Aorta (tissue), 5 donors: ENCODE measurements at regions not wholly inside any gene's neighbourhood (a gene's known extent, or its start where the extent isn't known, plus 50 kb on each side); places are given as distances from the start of the nearest gene placed in this dataset.

Experiments used
- ATAC-seq: fragments of 200-7000 bp; cut with Tn5 transposase; one replicate; pipeline ENCODE4 v1.9.1; 2022; ENCODE audit warnings: moderate library complexity; ENCODE audit not compliant: low FRiP score
- DNase-seq, 2 donors: peaks; one replicate each; pipeline ENCODE4 v3.0.0-alpha.2; 2020
- H3K27ac ChIP-seq, 2 donors: one replicate each; pipeline ENCODE4 v1.5.1; 2013; ENCODE audit warnings: low read length in 2 of 2, mild to moderate bottlenecking in 2 of 2, moderate library complexity in 2 of 2, control low read depth in 1 of 2, inconsistent platforms in 1 of 2, low read depth in 1 of 2
- H3K27me3 ChIP-seq, 2 donors: one replicate each; pipeline ENCODE4 v1.6.1; 2013; ENCODE audit warnings: control low read depth in 1 of 2, low read length in 1 of 2, mild to moderate bottlenecking in 1 of 2, moderate library complexity in 1 of 2; ENCODE audit not compliant: insufficient read depth in 2 of 2, control insufficient read depth in 1 of 2
- H3K36me3 ChIP-seq, 2 donors: one replicate each; pipeline ENCODE4 v1.6.1; 2013; ENCODE audit warnings: control low read depth in 1 of 2, low read length in 1 of 2, mild to moderate bottlenecking in 1 of 2; ENCODE audit not compliant: insufficient read depth in 2 of 2, control insufficient read depth in 1 of 2
- H3K4me1 ChIP-seq, 2 donors: one replicate each; pipeline ENCODE4 v1.6.1; 2013; ENCODE audit warnings: low read length in 2 of 2, control low read depth in 1 of 2, mild to moderate bottlenecking in 1 of 2, moderate library complexity in 1 of 2; ENCODE audit not compliant: insufficient read depth in 2 of 2, control insufficient read depth in 1 of 2
- H3K4me3 ChIP-seq, 2 donors: one replicate each; pipeline ENCODE4 v1.5.1; 2013; ENCODE audit warnings: low read length in 2 of 2, control low read depth in 1 of 2, mild to moderate bottlenecking in 1 of 2
- H3K9me3 ChIP-seq: one replicate; pipeline ENCODE4 v1.6.1; 2013; ENCODE audit warnings: mild to moderate bottlenecking, low read length; ENCODE audit not compliant: control insufficient read depth
- WGBS, 2 donors: extraction: QIAGEN DNeasy Blood & Tissue Kit; methylation state at CpG; one replicate each; pipeline ENCODE4 v1.1.7; 2013; 5-methylcytosine and 5-hydroxymethylcytosine counted together
- intact Hi-C, 2 donors: fragments of 100-400 bp; cut with DNase I; formaldehyde crosslinking; loops; one replicate each; pipeline versions ENCODE4 v1.14.2 to v1.15.0; 2022
- donor health status: healthy with polysubstance abuse.
- donor health status: Bipolar disorder and iron deficiency.
- donor health status: DM: no; HTN: no; CAD: no.
- donor health status: DM: no; HTN: no; CAD: no.
- donor health status: DM: yes; HTN: yes; CAD: no.

DNA sequence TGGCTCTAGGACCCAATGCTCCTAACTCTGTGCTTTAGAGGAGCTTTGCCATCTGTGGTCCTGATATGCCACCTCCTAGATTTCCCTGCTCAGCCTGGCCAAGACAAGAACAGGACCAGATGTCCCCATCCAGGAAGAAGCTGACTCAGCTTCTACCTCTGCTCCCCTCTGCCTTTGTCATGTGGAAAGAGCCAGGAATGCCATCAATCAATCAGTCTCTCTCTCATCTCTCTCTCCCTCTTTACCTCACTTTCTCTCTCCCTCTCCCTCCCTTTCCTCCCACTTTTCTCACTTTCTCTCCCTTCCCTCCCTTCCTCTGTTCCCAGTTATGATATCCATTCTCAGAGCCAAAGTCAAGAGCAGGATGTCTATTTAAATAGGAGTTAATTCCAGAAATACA, 892.5 kb upstream of the TMEM132C start:
- ATAC-seq: no peak
- no peak overlapping the region for H3K4me3 ChIP-seq
- intact Hi-C loops: no loop called here

GRCh38 chr12:127381043-127381668, 885.8 kb upstream of the TMEM132C start:
- 3 to 4% methylated on average over 32 to 33 of the region's 33 CpGs for WGBS, 2 donors
- Histone ChIP-seq H3K27me3 (no peaks in the 10 kb centered on the region), H3K4me3 (no peak overlapping the region), H3K27ac (no peak overlapping the region), H3K9me3 (no peaks in the 10 kb centered on the region), H3K4me1 (no peaks in the 10 kb centered on the region), H3K36me3 (no peaks in the 10 kb centered on the region)
- intact Hi-C loops: loop anchor here in 1 of 2 donors (2.0 to 10.0 kb wide), 2 partner anchors 272 to 544 kb away; no protein-coding TSS in a partner anchor
- ATAC-seq (peak; percentile 69), DNase-seq (peak in 1 of 2 donors; percentile 75)

More for the DNA sequence above, 892.5 kb upstream of the TMEM132C start:
- DNase-seq: no peak
- Histone ChIP-seq H3K9me3 (no peaks in the 10 kb centered on the region), H3K27ac (no peak overlapping the region), H3K36me3 (no peaks in the 10 kb centered on the region), H3K4me1 (no peaks in the 10 kb centered on the region), H3K27me3 (no peaks in the 10 kb centered on the region)

- Histone ChIP-seq H3K36me3 (no peaks in the 10 kb centered on the region), H3K4me3 (no peak overlapping the region), H3K27me3 (no peaks in the 10 kb centered on the region), H3K4me1 (no peaks in the 10 kb centered on the region), H3K9me3 (no peaks in the 10 kb centered on the region), H3K27ac (no peak overlapping the region)
- intact Hi-C loops: loop anchor here in 1 of 2 donors (2.0 to 10.0 kb wide), 2 partner anchors 273 to 543 kb away; no protein-coding TSS in a partner anchor
- DNase-seq: no peak
- WGBS, 2 donors: 87% methylated on average over 6 of the region's 6 CpGs
- ATAC-seq: no peak
Measured at GRCh38 chr12:127381681-127382080, 885.3 kb upstream of the TMEM132C start.

GRCh38 chr12:127383281-127383680, 883.7 kb upstream of the TMEM132C start:
- H3K9me3 ChIP-seq: no peaks in the 10 kb centered on the region
- H3K27me3 ChIP-seq: no peaks in the 10 kb centered on the region
- WGBS, 2 donors: 27 to 41% methylated on average over 8 of the region's 8 CpGs
- H3K36me3 ChIP-seq: no peaks in the 10 kb centered on the region
- H3K27ac ChIP-seq: no peak overlapping the region
- ATAC-seq (no peak), DNase-seq (no peak)
- no peaks in the 10 kb centered on the region for H3K4me1 ChIP-seq
- intact Hi-C loops: loop anchor here in 1 of 2 donors (10.0 kb wide), 1 partner anchor 542 kb away; no protein-coding TSS in a partner anchor
- no peak overlapping the region for H3K4me3 ChIP-seq

DNA sequence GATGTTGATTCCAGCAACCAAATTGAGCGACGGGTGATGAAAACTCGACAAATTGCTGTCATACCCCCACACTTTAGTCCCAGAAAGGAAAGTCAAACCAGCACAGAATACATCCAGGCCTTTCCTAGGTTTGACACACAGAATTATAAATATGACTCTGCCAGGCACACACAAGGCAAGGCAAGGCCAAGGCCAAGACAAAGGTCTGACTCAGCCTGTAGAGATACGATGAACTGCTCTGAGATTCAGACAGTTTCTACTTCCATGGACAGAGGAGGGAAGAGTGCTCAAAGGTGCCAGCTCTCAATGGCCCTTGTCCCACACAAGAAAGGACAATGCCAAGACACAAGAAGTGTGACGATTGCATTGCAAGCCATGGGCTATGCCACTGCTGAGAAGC, 880.2 kb upstream of the TMEM132C start:
- Histone ChIP-seq H3K4me1 (no peaks in the 10 kb centered on the region), H3K9me3 (no peaks in the 10 kb centered on the region), H3K4me3 (no peak overlapping the region), H3K27ac (no peak overlapping the region), H3K27me3 (no peaks in the 10 kb centered on the region), H3K36me3 (no peaks in the 10 kb centered on the region)
- intact Hi-C loops: loop anchor here in 1 of 2 donors (10.0 kb wide), 1 partner anchor 538 kb away; no protein-coding TSS in a partner anchor
- DNase-seq (no peak), ATAC-seq (no peak)
- 77 to 79% methylated on average over 5 of the region's 5 CpGs for WGBS, 2 donors

DNA sequence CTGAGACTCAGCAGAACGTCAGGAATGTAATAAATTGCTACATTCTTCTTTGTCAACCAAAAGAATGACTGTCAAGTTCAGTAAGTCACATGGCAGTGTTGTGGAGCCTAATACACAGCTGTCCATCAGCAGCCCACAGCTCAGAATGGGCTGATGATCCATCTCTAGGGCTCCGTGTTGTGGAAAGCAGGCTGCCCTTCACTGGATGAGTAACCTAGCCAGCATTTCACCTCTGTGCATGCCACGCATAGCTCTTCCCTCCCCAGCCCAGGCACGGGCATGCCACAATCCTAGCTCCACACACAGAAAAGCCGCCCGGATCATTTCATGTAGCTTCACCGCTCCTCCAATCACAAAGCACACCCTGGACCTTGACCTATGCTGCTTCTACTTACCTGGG, 878.0 kb upstream of the TMEM132C start:
- Histone ChIP-seq H3K27ac (no peak overlapping the region), H3K27me3 (no peaks in the 10 kb centered on the region), H3K9me3 (no peaks in the 10 kb centered on the region), H3K36me3 (no peaks in the 10 kb centered on the region), H3K4me1 (no peaks in the 10 kb centered on the region), H3K4me3 (no peak overlapping the region)
- no peak for DNase-seq
- no peak for ATAC-seq
- intact Hi-C loops: loop anchor here in 1 of 2 donors (10.0 kb wide), 1 partner anchor 536 kb away; no protein-coding TSS in a partner anchor
- 54 to 68% methylated on average over 7 of the region's 7 CpGs for WGBS, 2 donors

DNA sequence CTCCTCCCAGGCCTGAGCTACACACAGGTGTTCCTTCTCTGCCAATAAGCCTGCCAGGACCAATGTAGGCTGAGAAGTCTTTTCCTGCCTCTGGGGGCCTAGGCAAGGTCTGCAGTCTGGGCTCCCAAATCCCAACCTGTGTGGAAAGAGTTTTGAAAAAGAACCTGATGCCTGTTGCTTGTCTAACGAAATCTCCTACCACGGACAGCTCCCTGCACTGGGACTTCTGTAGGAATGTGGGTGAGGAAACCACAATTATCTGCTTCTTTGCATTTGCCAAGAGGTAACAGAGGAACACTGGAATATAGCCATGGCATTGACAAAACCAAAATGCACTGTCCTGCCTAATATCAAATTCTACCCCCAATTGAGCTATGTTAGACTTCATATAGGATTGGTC, 877.0 kb upstream of the TMEM132C start:
- 1 to 5% methylated on average over 2 of the region's 2 CpGs for WGBS, 2 donors
- Histone ChIP-seq H3K4me3 (no peak overlapping the region), H3K4me1 (no peaks in the 10 kb centered on the region), H3K36me3 (no peaks in the 10 kb centered on the region), H3K27ac (no peak overlapping the region), H3K9me3 (no peaks in the 10 kb centered on the region), H3K27me3 (no peaks in the 10 kb centered on the region)
- DNase-seq (no peak), ATAC-seq (no peak)
- intact Hi-C loops: loop anchor here in 1 of 2 donors (5.0 to 10.0 kb wide), 2 partner anchors 287 to 535 kb away; no protein-coding TSS in a partner anchor

DNA sequence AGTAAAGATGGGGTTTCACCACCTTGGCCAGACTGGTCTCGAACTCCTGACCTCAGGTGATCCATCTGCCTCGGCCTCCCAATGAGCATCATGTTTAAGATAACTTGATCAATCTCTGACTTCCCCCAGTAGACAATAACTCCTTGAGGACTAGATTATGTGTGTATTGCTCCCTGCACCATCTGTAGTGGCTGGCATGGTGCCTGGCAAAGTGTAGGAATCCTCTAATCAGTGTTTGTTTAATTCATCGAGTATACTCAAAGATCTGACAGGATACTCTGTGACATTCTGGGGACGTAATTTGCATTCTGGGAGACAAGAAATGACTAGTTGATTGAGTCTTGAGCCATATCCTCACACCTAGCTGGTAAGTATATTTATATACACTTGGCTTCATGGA, 873.5 kb upstream of the TMEM132C start:
- DNase-seq (no peak), ATAC-seq (no peak)
- H3K4me1 ChIP-seq: no peaks in the 10 kb centered on the region
- WGBS, 2 donors: 84 to 85% methylated on average over 4 of the region's 4 CpGs
- H3K27ac ChIP-seq: no peak overlapping the region
- no peak overlapping the region for H3K4me3 ChIP-seq
- H3K9me3 ChIP-seq: no peaks in the 10 kb centered on the region
- H3K27me3 ChIP-seq: no peaks in the 10 kb centered on the region
- H3K36me3 ChIP-seq: no peaks in the 10 kb centered on the region
- intact Hi-C loops: loop anchor here in 1 of 2 donors (5.0 kb wide), 1 partner anchor 284 kb away; no protein-coding TSS in a partner anchor

GRCh38 chr12:127393896-127394295, 873.1 kb upstream of the TMEM132C start:
- Histone ChIP-seq H3K27me3 (no peaks in the 10 kb centered on the region), H3K9me3 (no peaks in the 10 kb centered on the region), H3K4me1 (no peaks in the 10 kb centered on the region), H3K4me3 (no peak overlapping the region), H3K27ac (no peak overlapping the region), H3K36me3 (no peaks in the 10 kb centered on the region)
- intact Hi-C loops: loop anchor here in 1 of 2 donors (5.0 kb wide), 1 partner anchor 283 kb away; no protein-coding TSS in a partner anchor
- WGBS, 2 donors: 27 to 33% methylated on average over 2 of the region's 2 CpGs
- DNase-seq (no peak), ATAC-seq (no peak)
